HL-60/S4 (cell line): ENCODE measurements at regions not wholly inside any gene's neighbourhood (a gene's known extent, or its start where the extent isn't known, plus 50 kb on each side); places are given as distances from the start of the nearest gene placed in this dataset.

ENCODE experiments used
- in situ Hi-C: fragments of 300-500 bp; cut with MboI; formaldehyde crosslinking; loops from 2 replicates; pipeline ENCODE4 v1.14.3; 2022; ENCODE audit warnings: low sequenced_read_pairs

- in situ Hi-C loops, result no loop called here
Measured at GRCh38 chr13:84049443-84050219, 167.4 kb upstream of the SLITRK1 start.

- in situ Hi-C loops, result no loop called here
Measured at GRCh38 chr13:84044805-84045204, 162.5 kb upstream of the SLITRK1 start.

- in situ Hi-C loops, result no loop called here
Measured at GRCh38 chr13:84038001-84038400, 155.7 kb upstream of the SLITRK1 start.

- in situ Hi-C loops, result no loop called here
Measured at GRCh38 chr13:84032116-84032515, 149.8 kb upstream of the SLITRK1 start.

- in situ Hi-C loops, result no loop called here
Measured at GRCh38 chr13:84031120-84031519, 148.8 kb upstream of the SLITRK1 start.

- in situ Hi-C loops, result no loop called here
Measured at GRCh38 chr13:84029396-84029795, 147.1 kb upstream of the SLITRK1 start.

GRCh38 chr13:84025824-84026223 lies 143.6 kb upstream of the SLITRK1 start:
- in situ Hi-C loops, result no loop called here

- in situ Hi-C loops, result no loop called here
Measured at GRCh38 chr13:83996415-83996814, 114.1 kb upstream of the SLITRK1 start.

GRCh38 chr13:83995930-83996329 lies 113.7 kb upstream of the SLITRK1 start:
- in situ Hi-C loops, result no loop called here

- in situ Hi-C loops, result no loop called here
Measured at GRCh38 chr13:83992566-83993358, 110.5 kb upstream of the SLITRK1 start.

GRCh38 chr13:83987394-83987793 lies 105.1 kb upstream of the SLITRK1 start:
- in situ Hi-C loops, result no loop called here

- in situ Hi-C loops, result no loop called here
Measured at GRCh38 chr13:83984793-83985192, 102.5 kb upstream of the SLITRK1 start.

GRCh38 chr13:83980331-83980730 lies 98.1 kb upstream of the SLITRK1 start:
- in situ Hi-C loops, result no loop called here

GRCh38 chr13:83975655-83976165 lies 93.4 kb upstream of the SLITRK1 start:
- in situ Hi-C loops, result no loop called here

- in situ Hi-C loops, result no loop called here
Measured at GRCh38 chr13:83958531-83958930, 76.3 kb upstream of the SLITRK1 start.

- in situ Hi-C loops, result no loop called here
Measured at GRCh38 chr13:83955011-83955410, 72.7 kb upstream of the SLITRK1 start.

- in situ Hi-C loops, result no loop called here
Measured at GRCh38 chr13:83953916-83954315, 71.6 kb upstream of the SLITRK1 start.

GRCh38 chr13:83950293-83950692 lies 68.0 kb upstream of the SLITRK1 start:
- in situ Hi-C loops, result no loop called here

- in situ Hi-C loops, result no loop called here
Measured at GRCh38 chr13:83943530-83944279, 61.4 kb upstream of the SLITRK1 start.

GRCh38 chr13:83941701-83942335 lies 59.5 kb upstream of the SLITRK1 start:
- in situ Hi-C loops, result no loop called here

GRCh38 chr13:83940742-83941141 lies 58.5 kb upstream of the SLITRK1 start:
- in situ Hi-C loops, result no loop called here
